OCI-M2 (cell line): ENCODE measurements at regions not wholly inside any gene's neighbourhood (a gene's known extent, or its start where the extent isn't known, plus 50 kb on each side); places are given as distances from the start of the nearest gene placed in this dataset.

Source experiments
- DNase-seq: peaks from one replicate; lab custom pipeline; 2025; ENCODE audit not compliant: unreplicated experiment; lab: John Stamatoyannopoulos, UW

GRCh38 chr6:19972221-19972620, 135.1 kb downstream of the ID4 start:
- DNase-seq, result no peak

- DNase-seq, result no peak
These were observed 139.4 kb downstream of the ID4 start for GRCh38 chr6:19976411-19977129.

- DNase-seq, result no peak
These were observed 141.9 kb downstream of the ID4 start for GRCh38 chr6:19979059-19979458.

- no peak for DNase-seq
These were observed 142.8 kb downstream of the ID4 start for GRCh38 chr6:19979986-19980385.

GRCh38 chr6:19983374-19983773, 146.2 kb downstream of the ID4 start:
- no peak for DNase-seq

GRCh38 chr6:19986691-19987438, 149.7 kb downstream of the ID4 start:
- no peak for DNase-seq

GRCh38 chr6:19988555-19988954, 151.4 kb downstream of the ID4 start:
- no peak for DNase-seq

GRCh38 chr6:19991176-19991575, 154.0 kb downstream of the ID4 start:
- DNase-seq, result no peak

GRCh38 chr6:19994909-19995308, 157.7 kb downstream of the ID4 start:
- no peak for DNase-seq

GRCh38 chr6:19995575-19996257, 158.5 kb downstream of the ID4 start:
- no peak for DNase-seq

- no peak for DNase-seq
These were observed 159.9 kb downstream of the ID4 start for GRCh38 chr6:19997104-19997503.

- DNase-seq, result no peak
These were observed 161.4 kb downstream of the ID4 start for GRCh38 chr6:19998541-19998940.

- DNase-seq, result no peak
These were observed 162.4 kb downstream of the ID4 start for GRCh38 chr6:19999319-20000191.

GRCh38 chr6:20001286-20001685, 164.1 kb downstream of the ID4 start:
- DNase-seq, result no peak

GRCh38 chr6:20006037-20006436, 168.9 kb downstream of the ID4 start:
- DNase-seq, result no peak

- DNase-seq, result no peak
These were observed 171.0 kb downstream of the ID4 start for GRCh38 chr6:20008131-20008530.

GRCh38 chr6:20013066-20013861, 176.1 kb downstream of the ID4 start:
- no peak for DNase-seq

- DNase-seq, result no peak
These were observed 177.3 kb downstream of the ID4 start for GRCh38 chr6:20014508-20014907.

- DNase-seq, result no peak
These were observed 183.4 kb downstream of the ID4 start for GRCh38 chr6:20020526-20020925.

- no peak for DNase-seq
These were observed 184.6 kb downstream of the ID4 start for GRCh38 chr6:20021795-20022194.
